ENCODE measurements at regions not wholly inside any gene's neighbourhood (a gene's known extent, or its start where the extent isn't known, plus 50 kb on each side); places are given as distances from the start of the nearest gene placed in this dataset.

DNA sequence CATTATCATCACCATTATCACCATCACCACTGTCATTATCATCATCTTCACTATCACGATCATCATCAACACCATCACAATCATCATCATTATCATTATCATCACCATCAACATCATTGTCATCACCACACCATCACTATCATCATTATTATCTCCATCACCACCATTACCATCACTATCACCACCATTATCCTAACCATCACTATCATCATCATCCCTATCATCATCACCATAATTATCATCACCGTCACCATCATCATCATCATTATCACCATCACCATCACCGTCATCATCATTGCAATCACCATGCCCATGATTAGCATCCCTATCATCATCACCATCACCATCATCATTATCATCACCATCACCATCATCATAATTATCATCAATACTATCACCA lies 311.9 kb downstream of the IRX2 start:
- TF ChIP-seq, protein P1, sequence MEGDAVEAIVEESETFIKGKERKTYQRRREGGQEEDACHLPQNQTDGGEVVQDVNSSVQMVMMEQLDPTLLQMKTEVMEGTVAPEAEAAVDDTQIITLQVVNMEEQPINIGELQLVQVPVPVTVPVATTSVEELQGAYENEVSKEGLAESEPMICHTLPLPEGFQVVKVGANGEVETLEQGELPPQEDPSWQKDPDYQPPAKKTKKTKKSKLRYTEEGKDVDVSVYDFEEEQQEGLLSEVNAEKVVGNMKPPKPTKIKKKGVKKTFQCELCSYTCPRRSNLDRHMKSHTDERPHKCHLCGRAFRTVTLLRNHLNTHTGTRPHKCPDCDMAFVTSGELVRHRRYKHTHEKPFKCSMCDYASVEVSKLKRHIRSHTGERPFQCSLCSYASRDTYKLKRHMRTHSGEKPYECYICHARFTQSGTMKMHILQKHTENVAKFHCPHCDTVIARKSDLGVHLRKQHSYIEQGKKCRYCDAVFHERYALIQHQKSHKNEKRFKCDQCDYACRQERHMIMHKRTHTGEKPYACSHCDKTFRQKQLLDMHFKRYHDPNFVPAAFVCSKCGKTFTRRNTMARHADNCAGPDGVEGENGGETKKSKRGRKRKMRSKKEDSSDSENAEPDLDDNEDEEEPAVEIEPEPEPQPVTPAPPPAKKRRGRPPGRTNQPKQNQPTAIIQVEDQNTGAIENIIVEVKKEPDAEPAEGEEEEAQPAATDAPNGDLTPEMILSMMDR (conservative IDR thresholded peaks at IDR 0.05; ENCODE audit: low read length) = no peak
- no peak for TF ChIP-seq EZH2phosphoT487 (IDR thresholded peaks at IDR 0.05; ENCODE audit: borderline replicate concordance)

Data from Loucy (cell line).